ENCODE measurements at regions not wholly inside any gene's neighbourhood (a gene's known extent, or its start where the extent isn't known, plus 50 kb on each side); places are given as distances from the start of the nearest gene placed in this dataset.

- no peak overlapping the region for H2AFZ ChIP-seq (ENCODE audit: low read depth, low read length)
- H3K4me1 ChIP-seq (ENCODE audit: insufficient read depth, low read length), result no peaks in the 10 kb centered on the region
- no peaks in the 10 kb centered on the region for H4K20me1 ChIP-seq (ENCODE audit: insufficient read depth, low read length)
- H3K27ac ChIP-seq (ENCODE audit: low read length), result no peak overlapping the region
- no peaks in the 10 kb centered on the region for H3K36me3 ChIP-seq (ENCODE audit: insufficient read depth, low read length)
- no peaks in the 10 kb centered on the region for H3K27me3 ChIP-seq (ENCODE audit: insufficient read depth, low read length, poor library complexity)
- no peak overlapping the region for H3K4me2 ChIP-seq (ENCODE audit: insufficient read depth, low read length)
- ATAC-seq (ENCODE audit: insufficient read depth, low read depth) (no peak), DNase-seq (no peak)
- TF ChIP-seq CTCF (IDR thresholded peaks at IDR 0.05; ENCODE audit: borderline replicate concordance, extremely low read depth, low read length, poor library complexity, severe bottlenecking), result no peak
- no peak for TF ChIP-seq EZH2 (IDR thresholded peaks at IDR 0.05; ENCODE audit: borderline replicate concordance, low read depth, low read length, severe bottlenecking)
- no peak overlapping the region for H3K9ac ChIP-seq (ENCODE audit: low read depth, low read length)
- H3K4me3 ChIP-seq (ENCODE audit: low read depth in 1 of 2, low read length in 2 of 2), result no peak overlapping the region
- H3K9me3 ChIP-seq (ENCODE audit: insufficient read depth, low read length, severe bottlenecking), result no peaks in the 10 kb centered on the region
- no peaks in the 10 kb centered on the region for H3K79me2 ChIP-seq (ENCODE audit: insufficient read depth, low read length)
These were observed 664.7 kb downstream of the MECOM start for GRCh38 chr3:168998792-168999191.

- DNase-seq (no peak), ATAC-seq (ENCODE audit: insufficient read depth, low read depth) (no peak)
- H3K4me2 ChIP-seq (ENCODE audit: insufficient read depth, low read length), result no peak overlapping the region
- H3K36me3 ChIP-seq (ENCODE audit: insufficient read depth, low read length), result no peaks in the 10 kb centered on the region
- no peak overlapping the region for H3K9ac ChIP-seq (ENCODE audit: low read depth, low read length)
- H3K79me2 ChIP-seq (ENCODE audit: insufficient read depth, low read length), result no peaks in the 10 kb centered on the region
- H3K27ac ChIP-seq (ENCODE audit: low read length), result no peak overlapping the region
- no peaks in the 10 kb centered on the region for H3K27me3 ChIP-seq (ENCODE audit: insufficient read depth, low read length, poor library complexity)
- H3K4me1 ChIP-seq (ENCODE audit: insufficient read depth, low read length), result no peaks in the 10 kb centered on the region
- no peak overlapping the region for H3K4me3 ChIP-seq (ENCODE audit: low read depth in 1 of 2, low read length in 2 of 2)
- TF ChIP-seq EZH2 (IDR thresholded peaks at IDR 0.05; ENCODE audit: borderline replicate concordance, low read depth, low read length, severe bottlenecking) (no peak), CTCF (IDR thresholded peaks at IDR 0.05; ENCODE audit: borderline replicate concordance, extremely low read depth, low read length, poor library complexity, severe bottlenecking) (no peak)
- no peak overlapping the region for H2AFZ ChIP-seq (ENCODE audit: low read depth, low read length)
- H3K9me3 ChIP-seq (ENCODE audit: insufficient read depth, low read length, severe bottlenecking), result no peaks in the 10 kb centered on the region
- H4K20me1 ChIP-seq (ENCODE audit: insufficient read depth, low read length), result no peaks in the 10 kb centered on the region
These were observed 666.0 kb downstream of the MECOM start for GRCh38 chr3:168997488-168997887.

- H3K9me3 ChIP-seq (ENCODE audit: insufficient read depth, low read length, severe bottlenecking), result no peaks in the 10 kb centered on the region
- no peak for TF ChIP-seq CTCF (IDR thresholded peaks at IDR 0.05; ENCODE audit: borderline replicate concordance, extremely low read depth, low read length, poor library complexity, severe bottlenecking)
- H4K20me1 ChIP-seq (ENCODE audit: insufficient read depth, low read length), result no peaks in the 10 kb centered on the region
- no peaks in the 10 kb centered on the region for H3K4me1 ChIP-seq (ENCODE audit: insufficient read depth, low read length)
- no peak for DNase-seq
- H3K4me3 ChIP-seq (ENCODE audit: low read depth in 1 of 2, low read length in 2 of 2), result no peak overlapping the region
- no peak overlapping the region for H2AFZ ChIP-seq (ENCODE audit: low read depth, low read length)
- H3K36me3 ChIP-seq (ENCODE audit: insufficient read depth, low read length), result no peaks in the 10 kb centered on the region
- H3K4me2 ChIP-seq (ENCODE audit: insufficient read depth, low read length), result peak overlapping the region; percentile 4; the same call in 1 of the 2 replicates
- no peak overlapping the region for H3K9ac ChIP-seq (ENCODE audit: low read depth, low read length)
- ATAC-seq (ENCODE audit: insufficient read depth, low read depth), result no peak; the same call in 2 of the 3 replicates
- H3K27me3 ChIP-seq (ENCODE audit: insufficient read depth, low read length, poor library complexity), result no peaks in the 10 kb centered on the region
- no peak overlapping the region for H3K27ac ChIP-seq (ENCODE audit: low read length)
- no peaks in the 10 kb centered on the region for H3K79me2 ChIP-seq (ENCODE audit: insufficient read depth, low read length)
These were observed 666.9 kb downstream of the MECOM start for GRCh38 chr3:168996622-168997021.

- H2AFZ ChIP-seq (ENCODE audit: low read depth, low read length), result no peak overlapping the region
- ATAC-seq (ENCODE audit: insufficient read depth, low read depth), result no peak
- H3K4me1 ChIP-seq (ENCODE audit: insufficient read depth, low read length), result no peaks in the 10 kb centered on the region
- TF ChIP-seq EZH2 (IDR thresholded peaks at IDR 0.05; ENCODE audit: borderline replicate concordance, low read depth, low read length, severe bottlenecking) (no peak), CTCF (IDR thresholded peaks at IDR 0.05; ENCODE audit: borderline replicate concordance, extremely low read depth, low read length, poor library complexity, severe bottlenecking) (no peak)
- H3K27me3 ChIP-seq (ENCODE audit: insufficient read depth, low read length, poor library complexity), result no peaks in the 10 kb centered on the region
- H3K9ac ChIP-seq (ENCODE audit: low read depth, low read length), result no peak overlapping the region
- H4K20me1 ChIP-seq (ENCODE audit: insufficient read depth, low read length), result no peaks in the 10 kb centered on the region
- no peaks in the 10 kb centered on the region for H3K9me3 ChIP-seq (ENCODE audit: insufficient read depth, low read length, severe bottlenecking)
- no peak overlapping the region for H3K4me3 ChIP-seq (ENCODE audit: low read depth in 1 of 2, low read length in 2 of 2)
- H3K36me3 ChIP-seq (ENCODE audit: insufficient read depth, low read length), result no peaks in the 10 kb centered on the region
- DNase-seq, result no peak
- H3K27ac ChIP-seq (ENCODE audit: low read length), result no peak overlapping the region
- no peak overlapping the region for H3K4me2 ChIP-seq (ENCODE audit: insufficient read depth, low read length)
- H3K79me2 ChIP-seq (ENCODE audit: insufficient read depth, low read length), result no peaks in the 10 kb centered on the region
These were observed 668.4 kb downstream of the MECOM start for GRCh38 chr3:168995129-168995528.
